ENCODE measurements at regions not wholly inside any gene's neighbourhood (a gene's known extent, or its start where the extent isn't known, plus 50 kb on each side); places are given as distances from the start of the nearest gene placed in this dataset.

- DNase-seq = no peak
- H3K79me2 ChIP-seq (ENCODE audit: insufficient read depth, low read length) = no peaks in the 10 kb centered on the region
- Mint-ChIP-seq H3K36me3 (no peaks in the 10 kb centered on the region), H3K9me3 (peaks cover 10 to 37% (median 29%) of the 10 kb centered on the region in 7 donors), H3K27me3 (ENCODE audit: low read depth in 3 of 3) (peaks cover 0 to 3% (median 0%) of the 10 kb centered on the region in 3 donors), H3K4me1 (no peaks in the 10 kb centered on the region), H3K27ac (no peak overlapping the region), H3K4me3 (no peak overlapping the region)
- H3K36me3 ChIP-seq (replicated peaks in 1 of 2; ENCODE audit: control insufficient read depth in 1 of 2, insufficient read depth in 2 of 2, low read length in 2 of 2) = no peaks in the 10 kb centered on the region
- H3K27ac ChIP-seq (ENCODE audit: low read depth in 1 of 2, low read length in 2 of 2) = no peak overlapping the region
- no peak overlapping the region for H2AFZ ChIP-seq (ENCODE audit: insufficient read depth, low read depth, low read length, poor library complexity, severe bottlenecking)
- TF ChIP-seq, protein P1, sequence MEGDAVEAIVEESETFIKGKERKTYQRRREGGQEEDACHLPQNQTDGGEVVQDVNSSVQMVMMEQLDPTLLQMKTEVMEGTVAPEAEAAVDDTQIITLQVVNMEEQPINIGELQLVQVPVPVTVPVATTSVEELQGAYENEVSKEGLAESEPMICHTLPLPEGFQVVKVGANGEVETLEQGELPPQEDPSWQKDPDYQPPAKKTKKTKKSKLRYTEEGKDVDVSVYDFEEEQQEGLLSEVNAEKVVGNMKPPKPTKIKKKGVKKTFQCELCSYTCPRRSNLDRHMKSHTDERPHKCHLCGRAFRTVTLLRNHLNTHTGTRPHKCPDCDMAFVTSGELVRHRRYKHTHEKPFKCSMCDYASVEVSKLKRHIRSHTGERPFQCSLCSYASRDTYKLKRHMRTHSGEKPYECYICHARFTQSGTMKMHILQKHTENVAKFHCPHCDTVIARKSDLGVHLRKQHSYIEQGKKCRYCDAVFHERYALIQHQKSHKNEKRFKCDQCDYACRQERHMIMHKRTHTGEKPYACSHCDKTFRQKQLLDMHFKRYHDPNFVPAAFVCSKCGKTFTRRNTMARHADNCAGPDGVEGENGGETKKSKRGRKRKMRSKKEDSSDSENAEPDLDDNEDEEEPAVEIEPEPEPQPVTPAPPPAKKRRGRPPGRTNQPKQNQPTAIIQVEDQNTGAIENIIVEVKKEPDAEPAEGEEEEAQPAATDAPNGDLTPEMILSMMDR (IDR thresholded peaks at IDR 0.05) = no peak
- H3K9ac ChIP-seq (ENCODE audit: insufficient read depth, low read length, poor library complexity, severe bottlenecking) = no peak overlapping the region
- no peaks in the 10 kb centered on the region for H4K20me1 ChIP-seq (ENCODE audit: insufficient read depth, low read length)
- no peaks in the 10 kb centered on the region for H3K4me1 ChIP-seq (ENCODE audit: control insufficient read depth in 1 of 2, insufficient read depth in 2 of 2, low read length in 2 of 2)
- 62% methylated on average over 4 of the region's 8 CpGs for WGBS (ENCODE audit: insufficient coverage)
- H3K4me2 ChIP-seq (replicated peaks; ENCODE audit: extremely low read depth, low read length, poor library complexity, severe bottlenecking) = no peak overlapping the region
- peaks cover 37 to 47% of the 10 kb centered on the region in 2 donors for H3K9me3 ChIP-seq (replicated peaks in 1 of 2; ENCODE audit: control insufficient read depth in 1 of 2, insufficient read depth in 1 of 2, low read length in 2 of 2)
- intact Hi-C loops (cut with micrococcal nuclease) = no loop called here
- H3K4me3 ChIP-seq (replicated peaks in 1 of 3; ENCODE audit: low read depth in 2 of 3, low read length in 3 of 3) = no peak overlapping the region
- H3K27me3 ChIP-seq (ENCODE audit: control insufficient read depth in 2 of 2, insufficient read depth in 2 of 2, low read length in 2 of 2) = no peaks in the 10 kb centered on the region
These were observed 393.4 kb downstream of the ACTR3B start for GRCh38 chr7:153152801-153153422.

DNA sequence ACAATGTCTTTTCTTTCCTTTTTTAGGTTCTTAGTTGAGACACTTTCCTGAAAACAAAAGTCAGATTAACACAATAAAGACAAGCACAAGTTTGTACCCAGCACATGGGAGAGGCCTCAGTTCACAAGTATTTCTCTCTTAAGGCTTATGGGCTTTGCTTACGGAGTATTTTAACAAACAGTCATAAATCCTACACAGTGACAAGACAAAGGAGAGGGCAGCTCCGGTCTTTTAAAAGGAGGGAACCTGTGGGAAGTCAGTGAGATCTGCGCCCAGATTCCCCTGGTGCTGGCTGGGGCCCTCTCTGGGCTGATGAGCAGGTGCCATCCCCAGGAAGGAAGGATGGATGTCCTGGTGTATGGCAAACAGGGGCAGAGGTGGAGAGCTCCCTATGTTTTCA is 398.6 kb downstream of the ACTR3B start:
- DNase-seq = no peak
- TF ChIP-seq, protein P1 (IDR thresholded peaks at IDR 0.05) = no peak
- no peaks in the 10 kb centered on the region for H3K4me1 Mint-ChIP-seq

More for the DNA sequence above, 398.6 kb downstream of the ACTR3B start:
- no peak overlapping the region for H3K4me2 ChIP-seq (replicated peaks; ENCODE audit: extremely low read depth, low read length, poor library complexity, severe bottlenecking)
- intact Hi-C loops (cut with micrococcal nuclease) = no loop called here
- H3K4me3 ChIP-seq (replicated peaks in 1 of 3; ENCODE audit: low read depth in 2 of 3, low read length in 3 of 3) = no peak overlapping the region
- no peaks in the 10 kb centered on the region for H4K20me1 ChIP-seq (ENCODE audit: insufficient read depth, low read length)
- H2AFZ ChIP-seq (ENCODE audit: insufficient read depth, low read depth, low read length, poor library complexity, severe bottlenecking) = no peak overlapping the region
- no peak overlapping the region for H3K27ac ChIP-seq (ENCODE audit: low read depth in 1 of 2, low read length in 2 of 2)
- no peaks in the 10 kb centered on the region for H3K36me3 Mint-ChIP-seq
- peaks cover 5 to 25% (median 13%) of the 10 kb centered on the region in 7 donors for H3K9me3 Mint-ChIP-seq
- no peaks in the 10 kb centered on the region for H3K27me3 ChIP-seq (ENCODE audit: control insufficient read depth in 2 of 2, insufficient read depth in 2 of 2, low read length in 2 of 2)
- peaks cover 33 to 40% of the 10 kb centered on the region in 2 donors for H3K9me3 ChIP-seq (replicated peaks in 1 of 2; ENCODE audit: control insufficient read depth in 1 of 2, insufficient read depth in 1 of 2, low read length in 2 of 2)
- H3K27me3 Mint-ChIP-seq (ENCODE audit: low read depth in 3 of 3) = peaks cover 0 to 3% (median 0%) of the 10 kb centered on the region in 3 donors
- no peaks in the 10 kb centered on the region for H3K79me2 ChIP-seq (ENCODE audit: insufficient read depth, low read length)
- 17% methylated on average over 1 of the region's 3 CpGs for WGBS (ENCODE audit: insufficient coverage)
- no peaks in the 10 kb centered on the region for H3K36me3 ChIP-seq (replicated peaks in 1 of 2; ENCODE audit: control insufficient read depth in 1 of 2, insufficient read depth in 2 of 2, low read length in 2 of 2)
- H3K4me1 ChIP-seq (ENCODE audit: control insufficient read depth in 1 of 2, insufficient read depth in 2 of 2, low read length in 2 of 2) = no peaks in the 10 kb centered on the region
- no peak overlapping the region for H3K27ac Mint-ChIP-seq
- no peak overlapping the region for H3K4me3 Mint-ChIP-seq
- no peak overlapping the region for H3K9ac ChIP-seq (ENCODE audit: insufficient read depth, low read length, poor library complexity, severe bottlenecking)

Measured in CD14-positive monocyte (primary cell).